Kidney epithelial cell (primary cell): ENCODE measurements at regions not wholly inside any gene's neighbourhood (a gene's known extent, or its start where the extent isn't known, plus 50 kb on each side); places are given as distances from the start of the nearest gene placed in this dataset.

Experiments
- DNase-seq: peaks from one replicate; pipeline ENCODE4 v3.0.0-alpha.2; 2010; ENCODE audit warnings: low read depth
- H3K27me3 ChIP-seq: 2 replicates; pipeline ENCODE4 v1.6.0; 2011; ENCODE audit warnings: low read length; ENCODE audit not compliant: control insufficient read depth, insufficient read depth
- H3K36me3 ChIP-seq: 2 replicates; pipeline ENCODE4 v1.5.1; 2011; ENCODE audit warnings: low read length; ENCODE audit not compliant: control insufficient read depth, insufficient read depth
- H3K4me3 ChIP-seq: 2 replicates; pipeline ENCODE4 v1.5.1; 2011; ENCODE audit warnings: low read depth, mild to moderate bottlenecking, control low read depth, low read length
- CTCF ChIP-seq: IDR thresholded peaks from 2 replicates; pipeline ENCODE4 v1.5.1; 2011; ENCODE audit warnings: mild to moderate bottlenecking, moderate library complexity, low read length, control low read depth, inconsistent platforms; ENCODE audit not compliant: insufficient read depth, poor library complexity, severe bottlenecking

GRCh38 chr20:24880356-24880755, 68.7 kb upstream of the CST7 start:
- TF ChIP-seq CTCF = no peak
- no peak overlapping the region for H3K4me3 ChIP-seq
- no peaks in the 10 kb centered on the region for H3K36me3 ChIP-seq
- H3K27me3 ChIP-seq = no peaks in the 10 kb centered on the region
- no peak for DNase-seq

- no peak for TF ChIP-seq CTCF
- DNase-seq = no peak
- Histone ChIP-seq H3K4me3 (no peak overlapping the region), H3K27me3 (no peaks in the 10 kb centered on the region), H3K36me3 (no peaks in the 10 kb centered on the region)
Measured at GRCh38 chr20:24890286-24890685, 58.8 kb upstream of the CST7 start.

GRCh38 chr20:24891546-24892393, 57.3 kb upstream of the CST7 start:
- Histone ChIP-seq H3K36me3 (no peaks in the 10 kb centered on the region), H3K4me3 (no peak overlapping the region), H3K27me3 (no peaks in the 10 kb centered on the region)
- TF ChIP-seq CTCF = no peak
- no peak for DNase-seq

- no peak for DNase-seq
- no peak for TF ChIP-seq CTCF
Measured at GRCh38 chr20:24892522-24892921, 56.5 kb upstream of the CST7 start.

DNA sequence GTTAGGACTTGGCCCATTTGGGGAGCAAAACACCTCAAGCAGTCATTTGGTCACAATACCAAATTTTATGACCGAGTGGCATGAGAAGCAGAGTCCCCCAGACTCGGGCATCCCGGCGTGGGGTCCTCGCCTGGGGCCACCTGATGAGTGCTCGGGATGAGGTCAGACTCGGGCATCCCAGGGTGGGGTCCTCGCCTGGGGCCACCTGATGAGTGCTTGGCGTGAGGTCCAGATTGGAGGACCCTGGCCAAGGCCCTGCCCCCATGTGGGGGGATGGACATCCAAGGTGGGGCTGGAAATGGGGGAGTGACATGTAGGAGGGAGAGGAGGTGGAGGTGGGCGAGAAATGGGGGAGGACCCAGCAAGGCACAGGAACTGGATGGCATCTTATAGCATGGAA, 56.1 kb upstream of the CST7 start:
- no peaks in the 10 kb centered on the region for H3K27me3 ChIP-seq
- no peaks in the 10 kb centered on the region for H3K36me3 ChIP-seq
- no peak overlapping the region for H3K4me3 ChIP-seq
- DNase-seq = no peak
- TF ChIP-seq CTCF = no peak

More at GRCh38 chr20:24892522-24892921, 56.5 kb upstream of the CST7 start:
- no peaks in the 10 kb centered on the region for H3K36me3 ChIP-seq
- H3K27me3 ChIP-seq = no peaks in the 10 kb centered on the region
- no peak overlapping the region for H3K4me3 ChIP-seq

- DNase-seq = no peak
- Histone ChIP-seq H3K4me3 (no peak overlapping the region), H3K36me3 (no peaks in the 10 kb centered on the region), H3K27me3 (no peaks in the 10 kb centered on the region)
- no peak for TF ChIP-seq CTCF
Measured at GRCh38 chr20:24894488-24894887, 54.6 kb upstream of the CST7 start.
